Suprapubic skin (tissue), 3 donors: ENCODE measurements at regions not wholly inside any gene's neighbourhood (a gene's known extent, or its start where the extent isn't known, plus 50 kb on each side); places are given as distances from the start of the nearest gene placed in this dataset.

Experiments used
- POLR2A ChIP-seq, 2 donors: fragments of 450-650 bp; IDR thresholded peaks; one replicate each; pipeline ENCODE4 v1.6.1; 2017; ENCODE audit warnings: antibody characterized with exemption in 2 of 2, mild to moderate bottlenecking in 2 of 2, moderate library complexity in 2 of 2
- TF ChIP-seq, protein P1 (sequence below), 2 donors: fragments of 200-600 bp in 1 of 2; fragments of 450-650 bp in 1 of 2; sonication (generic) in 1 of 2; IDR thresholded peaks; one replicate each; pipeline ENCODE4 v1.5.1; 2016 to 2019; ENCODE audit warnings: antibody characterized with exemption in 2 of 2, mild to moderate bottlenecking in 1 of 2, moderate library complexity in 1 of 2

DNA sequence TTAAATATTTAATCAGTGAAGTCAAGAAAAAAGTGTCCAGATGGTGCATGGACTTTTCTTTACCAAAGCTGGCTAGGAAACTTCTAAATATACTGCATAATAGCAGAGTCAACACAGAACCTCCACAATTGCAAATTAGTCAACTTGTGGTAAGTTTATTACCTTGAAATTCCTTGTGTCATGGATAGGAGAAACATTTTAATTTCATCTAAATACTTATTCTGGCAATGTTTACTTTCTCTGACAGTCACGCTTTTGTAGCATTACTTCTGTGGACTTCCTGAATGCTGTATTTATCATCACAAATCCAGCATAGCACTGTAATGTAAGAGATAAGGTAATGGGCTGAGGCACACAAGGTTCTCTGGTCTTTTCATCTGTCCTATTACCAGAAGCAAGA is 2266.1 kb downstream of the PCDH7 start:
- TF ChIP-seq, protein P1, sequence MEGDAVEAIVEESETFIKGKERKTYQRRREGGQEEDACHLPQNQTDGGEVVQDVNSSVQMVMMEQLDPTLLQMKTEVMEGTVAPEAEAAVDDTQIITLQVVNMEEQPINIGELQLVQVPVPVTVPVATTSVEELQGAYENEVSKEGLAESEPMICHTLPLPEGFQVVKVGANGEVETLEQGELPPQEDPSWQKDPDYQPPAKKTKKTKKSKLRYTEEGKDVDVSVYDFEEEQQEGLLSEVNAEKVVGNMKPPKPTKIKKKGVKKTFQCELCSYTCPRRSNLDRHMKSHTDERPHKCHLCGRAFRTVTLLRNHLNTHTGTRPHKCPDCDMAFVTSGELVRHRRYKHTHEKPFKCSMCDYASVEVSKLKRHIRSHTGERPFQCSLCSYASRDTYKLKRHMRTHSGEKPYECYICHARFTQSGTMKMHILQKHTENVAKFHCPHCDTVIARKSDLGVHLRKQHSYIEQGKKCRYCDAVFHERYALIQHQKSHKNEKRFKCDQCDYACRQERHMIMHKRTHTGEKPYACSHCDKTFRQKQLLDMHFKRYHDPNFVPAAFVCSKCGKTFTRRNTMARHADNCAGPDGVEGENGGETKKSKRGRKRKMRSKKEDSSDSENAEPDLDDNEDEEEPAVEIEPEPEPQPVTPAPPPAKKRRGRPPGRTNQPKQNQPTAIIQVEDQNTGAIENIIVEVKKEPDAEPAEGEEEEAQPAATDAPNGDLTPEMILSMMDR (IDR thresholded peaks at IDR 0.05) = no peak
- TF ChIP-seq POLR2A (IDR thresholded peaks at IDR 0.05) = no peak
